Ovary (tissue), 3 donors: ENCODE measurements at regions not wholly inside any gene's neighbourhood (a gene's known extent, or its start where the extent isn't known, plus 50 kb on each side); places are given as distances from the start of the nearest gene placed in this dataset.

Experiments used
- EP300 ChIP-seq: sonication (generic); formaldehyde crosslinking; IDR thresholded peaks from one replicate; pipeline ENCODE4 v1.6.1; 2017; ENCODE audit warnings: antibody characterized with exemption
- POLR2A ChIP-seq: fragments of 450-650 bp; IDR thresholded peaks from one replicate; pipeline ENCODE4 v1.6.1; 2017; ENCODE audit warnings: antibody characterized with exemption, mild to moderate bottlenecking, moderate library complexity
- TF ChIP-seq, protein P1 (sequence below), 3 donors: fragments of 450-650 bp in 2 of 3; fragments of 200-600 bp in 1 of 3; IDR thresholded peaks; one replicate each; pipeline versions ENCODE4 v1.5.1 to v1.8.0; 2016 to 2022; ENCODE audit warnings: antibody characterized with exemption in 3 of 3, mild to moderate bottlenecking in 1 of 3
- donor health status: DM: no; HTN: no; CAD: no.

DNA sequence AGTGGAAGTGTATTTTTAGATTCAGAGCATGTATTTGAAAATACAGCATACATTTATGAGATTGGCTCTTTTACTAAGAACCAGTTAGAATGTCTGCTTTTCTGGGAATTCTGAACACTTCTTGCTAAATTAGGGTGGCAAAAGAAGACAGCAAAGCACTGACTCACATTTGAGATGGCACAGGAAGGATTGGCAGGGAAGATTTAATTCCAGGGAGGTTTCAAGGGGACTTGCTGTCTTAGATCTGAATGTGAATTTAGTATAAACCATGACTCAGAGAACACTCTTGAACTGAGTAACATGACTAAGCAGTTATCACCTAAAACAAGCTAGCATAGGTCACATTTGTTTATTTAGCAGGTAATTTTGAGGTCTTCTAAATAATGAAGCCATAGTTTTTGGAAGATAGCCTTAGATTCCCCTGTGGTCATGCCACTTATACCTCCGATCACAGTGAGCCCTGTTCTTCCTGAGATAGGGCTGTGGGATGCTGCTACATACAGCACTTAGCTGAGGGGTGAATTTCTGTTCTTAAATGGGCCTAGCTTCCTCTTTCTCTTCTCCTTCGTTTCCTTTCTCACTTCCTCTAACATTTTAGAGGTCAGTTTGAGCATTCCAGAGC, 173.8 kb downstream of the PCSK1 start:
- TF ChIP-seq, protein P1, sequence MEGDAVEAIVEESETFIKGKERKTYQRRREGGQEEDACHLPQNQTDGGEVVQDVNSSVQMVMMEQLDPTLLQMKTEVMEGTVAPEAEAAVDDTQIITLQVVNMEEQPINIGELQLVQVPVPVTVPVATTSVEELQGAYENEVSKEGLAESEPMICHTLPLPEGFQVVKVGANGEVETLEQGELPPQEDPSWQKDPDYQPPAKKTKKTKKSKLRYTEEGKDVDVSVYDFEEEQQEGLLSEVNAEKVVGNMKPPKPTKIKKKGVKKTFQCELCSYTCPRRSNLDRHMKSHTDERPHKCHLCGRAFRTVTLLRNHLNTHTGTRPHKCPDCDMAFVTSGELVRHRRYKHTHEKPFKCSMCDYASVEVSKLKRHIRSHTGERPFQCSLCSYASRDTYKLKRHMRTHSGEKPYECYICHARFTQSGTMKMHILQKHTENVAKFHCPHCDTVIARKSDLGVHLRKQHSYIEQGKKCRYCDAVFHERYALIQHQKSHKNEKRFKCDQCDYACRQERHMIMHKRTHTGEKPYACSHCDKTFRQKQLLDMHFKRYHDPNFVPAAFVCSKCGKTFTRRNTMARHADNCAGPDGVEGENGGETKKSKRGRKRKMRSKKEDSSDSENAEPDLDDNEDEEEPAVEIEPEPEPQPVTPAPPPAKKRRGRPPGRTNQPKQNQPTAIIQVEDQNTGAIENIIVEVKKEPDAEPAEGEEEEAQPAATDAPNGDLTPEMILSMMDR (IDR thresholded peaks at IDR 0.05): no peak
- TF ChIP-seq EP300 (no peak), POLR2A (no peak)
